Bronchial epithelial cell (primary cell): ENCODE measurements at regions not wholly inside any gene's neighbourhood (a gene's known extent, or its start where the extent isn't known, plus 50 kb on each side); places are given as distances from the start of the nearest gene placed in this dataset.

Experiments
- DNase-seq: peaks from one replicate; pipeline ENCODE4 v3.0.0-alpha.2; 2010; ENCODE audit warnings: low read depth
- FAIRE-seq: peaks from 2 replicates; lab custom pipeline; 2011; peaks lifted over from hg19 to GRCh38; lab: Jason Lieb, UNC
- H3K27me3 ChIP-seq: 2 replicates; pipeline ENCODE4 v1.5.1; 2011; ENCODE audit warnings: low read length; ENCODE audit not compliant: control insufficient read depth, insufficient read depth
- H3K36me3 ChIP-seq: 2 replicates; pipeline ENCODE4 v1.5.1; 2011; ENCODE audit warnings: low read length; ENCODE audit not compliant: control insufficient read depth, insufficient read depth
- H3K4me3 ChIP-seq: 2 replicates; pipeline ENCODE4 v1.5.1; 2011; ENCODE audit warnings: mild to moderate bottlenecking, low read depth, low read length, control low read depth
- TF ChIP-seq, protein P1 (sequence below): IDR thresholded peaks from 2 replicates; pipeline ENCODE4 v1.5.1; 2011; ENCODE audit warnings: mild to moderate bottlenecking, moderate library complexity, low read length, control low read depth, inconsistent platforms; ENCODE audit not compliant: insufficient read depth, severe bottlenecking

DNA sequence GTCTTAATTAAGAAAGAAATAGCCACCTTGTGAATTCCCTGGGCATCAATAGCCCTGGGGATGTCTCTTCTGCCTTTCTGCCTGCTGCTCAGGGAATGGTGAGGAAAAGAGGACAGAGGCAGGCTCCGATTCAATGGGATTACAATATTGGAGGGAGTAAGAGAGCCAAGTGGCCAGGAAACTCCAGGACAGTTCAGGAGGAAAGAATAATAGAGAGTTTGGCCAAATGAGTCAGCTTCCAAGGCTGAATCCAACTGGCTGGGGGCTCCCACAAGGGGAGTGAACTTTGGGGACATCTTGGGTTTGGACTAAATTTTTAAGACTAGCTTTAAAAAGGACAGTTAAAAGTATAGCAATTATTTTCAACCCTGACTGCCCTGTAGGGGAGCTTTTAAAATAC is 235.8 kb upstream of the ASIC2 start:
- no peak for DNase-seq
- Histone ChIP-seq H3K4me3 (no peak overlapping the region), H3K27me3 (no peaks in the 10 kb centered on the region), H3K36me3 (no peaks in the 10 kb centered on the region)
- TF ChIP-seq, protein P1, sequence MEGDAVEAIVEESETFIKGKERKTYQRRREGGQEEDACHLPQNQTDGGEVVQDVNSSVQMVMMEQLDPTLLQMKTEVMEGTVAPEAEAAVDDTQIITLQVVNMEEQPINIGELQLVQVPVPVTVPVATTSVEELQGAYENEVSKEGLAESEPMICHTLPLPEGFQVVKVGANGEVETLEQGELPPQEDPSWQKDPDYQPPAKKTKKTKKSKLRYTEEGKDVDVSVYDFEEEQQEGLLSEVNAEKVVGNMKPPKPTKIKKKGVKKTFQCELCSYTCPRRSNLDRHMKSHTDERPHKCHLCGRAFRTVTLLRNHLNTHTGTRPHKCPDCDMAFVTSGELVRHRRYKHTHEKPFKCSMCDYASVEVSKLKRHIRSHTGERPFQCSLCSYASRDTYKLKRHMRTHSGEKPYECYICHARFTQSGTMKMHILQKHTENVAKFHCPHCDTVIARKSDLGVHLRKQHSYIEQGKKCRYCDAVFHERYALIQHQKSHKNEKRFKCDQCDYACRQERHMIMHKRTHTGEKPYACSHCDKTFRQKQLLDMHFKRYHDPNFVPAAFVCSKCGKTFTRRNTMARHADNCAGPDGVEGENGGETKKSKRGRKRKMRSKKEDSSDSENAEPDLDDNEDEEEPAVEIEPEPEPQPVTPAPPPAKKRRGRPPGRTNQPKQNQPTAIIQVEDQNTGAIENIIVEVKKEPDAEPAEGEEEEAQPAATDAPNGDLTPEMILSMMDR: no peak
- no peak for FAIRE-seq

DNA sequence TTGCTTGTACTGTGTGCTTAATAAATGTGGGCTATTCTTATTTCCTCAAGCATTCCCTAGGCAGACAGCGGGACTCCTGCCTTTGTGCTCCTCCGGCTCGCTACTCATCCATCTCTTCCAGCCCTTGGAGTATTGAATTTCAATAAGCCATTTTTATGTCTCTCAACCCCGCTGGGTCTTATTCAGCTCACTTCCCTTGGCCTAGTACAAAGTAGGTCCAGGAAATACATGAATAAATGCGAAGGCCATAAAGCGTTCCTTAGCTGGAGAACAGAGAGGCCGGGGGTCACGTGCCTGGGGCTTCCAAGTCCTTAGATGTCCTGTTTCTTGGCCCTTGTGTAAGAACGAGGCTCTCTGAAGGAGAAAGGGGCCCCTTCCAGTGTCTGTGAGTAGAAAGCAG is 236.7 kb upstream of the ASIC2 start:
- FAIRE-seq (no peak), DNase-seq (no peak)
- Histone ChIP-seq H3K27me3 (no peaks in the 10 kb centered on the region), H3K4me3 (no peak overlapping the region), H3K36me3 (no peaks in the 10 kb centered on the region)
- TF ChIP-seq, protein P1: no peak

DNA sequence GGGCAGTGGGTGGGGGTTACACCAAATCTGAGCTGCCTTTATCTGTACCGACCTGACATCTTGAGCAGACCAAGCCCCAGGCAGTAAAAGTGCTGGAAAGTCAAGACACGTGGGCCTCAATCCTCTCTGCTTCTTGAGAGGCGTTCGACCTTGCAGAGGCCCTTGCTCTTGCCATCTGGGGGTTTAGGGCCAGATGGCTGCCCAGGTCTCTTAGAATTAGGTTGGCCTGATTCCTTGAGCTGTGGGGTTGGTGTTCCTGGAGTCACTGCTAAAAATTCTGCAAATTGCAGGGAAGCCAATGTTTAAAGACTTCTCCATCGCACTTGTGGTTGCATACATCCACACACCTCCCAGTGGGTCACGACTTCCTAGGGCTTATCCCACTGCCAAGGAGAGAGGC is 238.2 kb upstream of the ASIC2 start:
- peak; percentile 18 for FAIRE-seq
- DNase-seq: no peak
- Histone ChIP-seq H3K4me3 (no peak overlapping the region), H3K27me3 (no peaks in the 10 kb centered on the region), H3K36me3 (no peaks in the 10 kb centered on the region)
- TF ChIP-seq, protein P1: no peak

DNA sequence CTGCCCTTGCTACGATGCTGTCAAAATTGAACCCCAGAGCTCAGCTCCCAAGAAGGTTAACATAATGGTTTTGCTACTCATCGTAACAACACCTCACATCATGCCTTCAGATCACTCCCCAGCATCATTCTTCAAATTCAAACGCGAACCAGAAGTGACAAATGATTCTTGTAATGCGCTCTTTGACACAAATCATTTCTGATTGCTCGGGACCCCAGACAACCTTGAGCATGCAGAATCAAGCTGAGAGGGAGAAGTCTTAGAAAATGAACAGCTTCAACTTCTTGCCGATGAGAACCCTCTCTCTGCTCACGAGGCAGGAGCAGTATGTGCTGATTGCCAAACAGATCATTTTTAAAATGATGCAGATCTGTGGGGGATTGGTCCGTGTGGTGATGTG is 241.0 kb upstream of the ASIC2 start:
- FAIRE-seq: peak; percentile 32
- Histone ChIP-seq H3K27me3 (no peaks in the 10 kb centered on the region), H3K36me3 (no peaks in the 10 kb centered on the region), H3K4me3 (no peak overlapping the region)
- TF ChIP-seq, protein P1: no peak
- DNase-seq: no peak

DNA sequence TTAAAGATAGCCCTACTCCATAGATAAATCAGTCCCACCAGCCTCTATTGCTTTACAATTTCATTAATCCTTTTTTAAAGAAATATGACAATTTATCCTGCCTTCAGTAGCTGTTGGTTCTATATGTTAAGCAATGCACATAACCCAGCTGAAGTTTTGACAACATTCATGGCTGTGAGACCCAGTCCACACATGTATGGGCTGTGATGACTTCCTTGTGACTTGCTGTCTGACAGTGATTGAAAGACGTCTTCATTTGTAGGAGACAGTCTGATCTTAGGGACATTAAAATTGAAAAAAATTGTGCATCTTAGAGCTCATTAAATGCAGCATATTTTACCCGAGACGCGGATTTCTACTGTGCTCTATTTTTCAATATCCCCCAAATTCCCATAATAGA is 252.0 kb upstream of the ASIC2 start:
- no peaks in the 10 kb centered on the region for H3K27me3 ChIP-seq
- FAIRE-seq (no peak), DNase-seq (no peak)
- TF ChIP-seq, protein P1: no peak
- no peak overlapping the region for H3K4me3 ChIP-seq
- H3K36me3 ChIP-seq: no peaks in the 10 kb centered on the region

DNA sequence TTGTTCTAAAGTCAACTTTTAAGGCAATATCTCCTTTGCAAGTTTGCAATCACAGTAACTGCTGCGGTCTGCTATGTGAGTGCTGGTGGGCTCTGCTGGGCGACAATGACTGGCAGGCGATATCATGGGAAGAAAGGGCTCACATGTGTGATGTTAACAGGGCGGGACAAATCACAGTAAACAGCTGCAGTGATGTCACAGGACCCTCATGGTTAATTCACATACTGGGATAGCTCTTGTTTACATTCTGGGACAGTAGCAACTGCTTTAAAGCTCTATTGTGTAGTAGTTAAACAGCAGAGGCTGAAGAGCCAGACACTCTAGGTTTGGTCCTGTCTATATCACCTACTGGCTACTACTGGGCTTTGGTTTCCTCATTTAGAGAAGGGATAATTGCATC is 257.2 kb upstream of the ASIC2 start:
- H3K36me3 ChIP-seq: no peaks in the 10 kb centered on the region
- TF ChIP-seq, protein P1: no peak
- DNase-seq (no peak), FAIRE-seq (no peak)
- no peak overlapping the region for H3K4me3 ChIP-seq
- no peaks in the 10 kb centered on the region for H3K27me3 ChIP-seq
